WTC11 (cell line): ENCODE measurements at regions not wholly inside any gene's neighbourhood (a gene's known extent, or its start where the extent isn't known, plus 50 kb on each side); places are given as distances from the start of the nearest gene placed in this dataset.

Experiments
- CREB1 ChIP-seq: sonication (generic); formaldehyde crosslinking; IDR thresholded peaks from 2 replicates; pipeline ENCODE4 v1.8.0; 2023; ENCODE audit warnings: mild to moderate bottlenecking, missing genetic modification reagents
- CTCF ChIP-seq: fragments of 200-600 bp; IDR thresholded peaks from 2 replicates; pipeline ENCODE4 v1.8.0; 2022; ENCODE audit warnings: antibody characterized with exemption
- E2F4 ChIP-seq: sonication (generic); formaldehyde crosslinking; IDR thresholded peaks from 2 replicates; pipeline ENCODE4 v1.8.1; 2022; ENCODE audit warnings: low read depth, mild to moderate bottlenecking, moderate library complexity, missing genetic modification reagents, borderline replicate concordance
- ESRRA ChIP-seq: sonication (generic); formaldehyde crosslinking; IDR thresholded peaks from 2 replicates; pipeline ENCODE4 v1.8.1; 2022; ENCODE audit warnings: mild to moderate bottlenecking, missing genetic modification reagents, borderline replicate concordance
- IRF2 ChIP-seq: sonication (generic); formaldehyde crosslinking; IDR thresholded peaks from 2 replicates; pipeline ENCODE4 v1.8.0; 2022; ENCODE audit warnings: low read depth, missing genetic modification reagents, borderline replicate concordance
- MXD4 ChIP-seq: fragments of 250-450 bp; sonication (Bioruptor Pico); IDR thresholded peaks from 2 replicates; pipeline ENCODE4 v1.8.0; 2021; ENCODE audit warnings: mild to moderate bottlenecking, moderate library complexity, borderline replicate concordance
- MYBL2 ChIP-seq: sonication (generic); formaldehyde crosslinking; IDR thresholded peaks from 2 replicates; pipeline ENCODE4 v1.8.1; 2023; ENCODE audit warnings: mild to moderate bottlenecking, moderate library complexity, missing genetic modification reagents
- NFE2L1 ChIP-seq: sonication (generic); formaldehyde crosslinking; IDR thresholded peaks from 2 replicates; pipeline ENCODE4 v1.8.1; 2023; ENCODE audit warnings: missing genetic modification reagents
- NR2C2 ChIP-seq: sonication (generic); formaldehyde crosslinking; IDR thresholded peaks from 2 replicates; pipeline ENCODE4 v1.8.0; 2022; ENCODE audit warnings: mild to moderate bottlenecking, missing genetic modification reagents
- PREB ChIP-seq: sonication (generic); formaldehyde crosslinking; IDR thresholded peaks from 2 replicates; pipeline ENCODE4 v1.8.1; 2022; ENCODE audit warnings: mild to moderate bottlenecking, missing genetic modification reagents, moderate library complexity, borderline replicate concordance
- RELA ChIP-seq: sonication (generic); formaldehyde crosslinking; IDR thresholded peaks from 2 replicates; pipeline ENCODE4 v1.8.1; 2022; ENCODE audit warnings: missing genetic modification reagents, mild to moderate bottlenecking, borderline replicate concordance
- TP53 ChIP-seq: sonication (generic); formaldehyde crosslinking; IDR thresholded peaks from 2 replicates; pipeline ENCODE4 v1.8.1; 2023; ENCODE audit warnings: mild to moderate bottlenecking, missing genetic modification reagents
- ZNF423 ChIP-seq: fragments of 250-450 bp; sonication (Bioruptor Pico); IDR thresholded peaks from 2 replicates; pipeline ENCODE4 v2.1.2; 2022; ENCODE audit warnings: mild to moderate bottlenecking, moderate library complexity

GRCh38 chr4:117545039-117545438 is 459.7 kb upstream of the TRAM1L1 start:
- TF ChIP-seq PREB (no peak), CTCF (no peak), NFE2L1 (CRISPR knock-in tag) (no peak), TP53 (CRISPR knock-in tag) (no peak), CREB1 (CRISPR knock-in tag) (no peak), RELA (CRISPR knock-in tag) (no peak), MYBL2 (CRISPR knock-in tag) (no peak), IRF2 (no peak), NR2C2 (CRISPR knock-in tag) (no peak), E2F4 (CRISPR knock-in tag) (no peak), MXD4 (CRISPR knock-in tag) (no peak), ZNF423 (CRISPR knock-in tag) (no peak), ESRRA (CRISPR knock-in tag) (no peak)
